AG04449 (cell line): ENCODE measurements at regions not wholly inside any gene's neighbourhood (a gene's known extent, or its start where the extent isn't known, plus 50 kb on each side); places are given as distances from the start of the nearest gene placed in this dataset.

ENCODE experiments used
- CTCF ChIA-PET: fragments of 350-600 bp; formaldehyde crosslinking; extraction: SDS; loops from one replicate; lab custom pipeline; 2021; ENCODE audit warnings: antibody characterized with exemption; lab: Yijun Ruan, JAX
- POLR2A ChIA-PET: fragments of 400-600, 350-600 bp; formaldehyde crosslinking; extraction: SDS; loops from one replicate; lab custom pipeline; 2020; ENCODE audit warnings: antibody characterized with exemption, inconsistent platforms; lab: Yijun Ruan, JAX
- DNase-seq: peaks from one replicate; pipeline ENCODE4 v3.0.0-alpha.2; 2010; ENCODE audit warnings: low read depth, low spot score
- H3K4me3 ChIP-seq: 2 replicates; pipeline ENCODE4 v1.5.1; 2011; ENCODE audit warnings: low read depth, mild to moderate bottlenecking, control low read depth, low read length
- CTCF ChIP-seq: IDR thresholded peaks from one replicate; pipeline ENCODE4 v1.5.1; 2011; ENCODE audit warnings: mild to moderate bottlenecking, moderate library complexity, low read length, control low read depth, inconsistent platforms; ENCODE audit not compliant: insufficient read depth; ENCODE audit errors: missing control alignments

DNA sequence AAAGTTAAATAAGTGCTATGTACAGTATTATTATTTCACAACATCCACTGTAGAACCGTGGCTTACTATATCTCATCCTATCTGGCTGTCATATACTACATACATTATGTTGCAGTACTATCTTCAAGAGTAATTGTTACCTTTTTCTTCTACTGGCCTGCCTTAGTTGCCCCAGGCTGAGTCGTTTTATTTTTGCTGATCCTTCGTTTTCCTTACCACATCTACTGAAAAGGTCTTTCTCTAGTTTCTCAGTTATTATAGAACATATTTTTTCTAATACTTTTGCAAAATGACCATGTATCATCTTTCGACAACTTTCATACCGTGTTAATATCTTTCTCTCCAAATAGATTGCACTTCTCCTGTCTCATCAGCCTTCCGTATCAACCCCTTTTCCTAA, 523.1 kb downstream of the SOX5 start:
- no peak for TF ChIP-seq CTCF
- ChIA-PET CTCF (no interaction called here), POLR2A (no interaction called here)
- DNase-seq: no peak
- H3K4me3 ChIP-seq: no peak overlapping the region

DNA sequence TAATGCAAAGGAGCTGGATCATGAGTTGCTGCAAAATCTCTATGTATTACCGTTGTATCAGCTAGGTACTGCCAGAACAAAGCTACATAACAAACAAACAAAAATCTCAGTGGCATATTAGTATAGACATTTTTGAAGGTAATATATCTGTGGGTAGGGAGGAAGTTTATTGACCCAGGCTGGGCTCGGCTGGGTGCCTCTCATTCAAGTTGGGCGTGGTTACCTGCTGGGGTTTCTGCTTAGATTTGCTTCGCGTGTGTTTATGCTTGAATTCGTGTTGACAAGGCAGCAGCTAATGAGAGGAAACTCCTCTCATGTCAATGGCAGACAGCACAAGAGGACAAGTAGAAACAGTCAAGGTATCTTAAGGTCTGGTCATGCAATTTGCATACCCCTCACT, 520.7 kb downstream of the SOX5 start:
- CTCF ChIA-PET: no interaction called here

GRCh38 chr12:23431006-23431405, 518.5 kb downstream of the SOX5 start:
- ChIA-PET CTCF (no interaction called here), POLR2A (no interaction called here)
- no peak for TF ChIP-seq CTCF
- no peak for DNase-seq
- no peak overlapping the region for H3K4me3 ChIP-seq

More for the DNA sequence above, 520.7 kb downstream of the SOX5 start:
- no peak for DNase-seq
- H3K4me3 ChIP-seq: no peak overlapping the region
- POLR2A ChIA-PET: no interaction called here
- no peak for TF ChIP-seq CTCF

DNA sequence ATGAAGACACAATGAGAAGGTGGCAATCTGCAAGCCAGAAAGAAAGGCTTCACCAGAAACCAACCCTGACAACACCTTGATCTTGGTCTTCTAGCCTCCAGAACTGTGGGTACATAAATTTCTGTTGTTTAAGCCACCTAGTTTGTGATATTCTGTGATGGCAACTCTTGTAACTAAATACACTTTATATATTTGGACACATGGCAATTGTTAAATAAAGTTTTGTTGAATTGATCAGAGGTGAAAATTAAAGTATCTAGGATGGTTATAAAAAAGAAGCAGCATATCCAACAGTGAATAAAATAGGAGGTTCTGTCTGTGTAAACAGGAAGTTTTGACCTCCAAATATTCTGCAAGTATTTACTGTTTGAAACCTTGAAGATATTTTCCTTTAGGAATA, 516.3 kb downstream of the SOX5 start:
- ChIA-PET POLR2A (no interaction called here), CTCF (no interaction called here)
- TF ChIP-seq CTCF: no peak
- H3K4me3 ChIP-seq: no peak overlapping the region
- DNase-seq: no peak

DNA sequence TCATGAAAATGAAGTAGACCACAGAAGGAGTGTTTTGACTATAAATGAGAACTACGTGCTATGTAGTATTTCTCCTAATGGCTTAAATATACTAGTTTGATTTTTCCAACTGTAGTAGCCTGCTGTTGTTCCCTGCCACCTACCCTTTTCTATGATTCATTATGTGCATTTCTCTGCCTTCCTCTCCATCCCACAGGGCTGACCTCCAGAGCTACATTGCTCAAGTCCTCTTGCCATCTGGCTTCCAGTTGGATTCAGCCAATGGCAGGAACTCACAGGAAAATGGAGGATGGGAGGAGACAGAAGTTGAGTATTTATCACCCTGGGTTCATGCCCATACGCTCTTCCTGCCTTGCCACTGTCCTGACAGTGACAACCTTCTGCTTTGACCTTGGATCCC, 515.3 kb downstream of the SOX5 start:
- H3K4me3 ChIP-seq: no peak overlapping the region
- POLR2A ChIA-PET: no interaction called here
- TF ChIP-seq CTCF: no peak
- CTCF ChIA-PET: no interaction called here
- no peak for DNase-seq

DNA sequence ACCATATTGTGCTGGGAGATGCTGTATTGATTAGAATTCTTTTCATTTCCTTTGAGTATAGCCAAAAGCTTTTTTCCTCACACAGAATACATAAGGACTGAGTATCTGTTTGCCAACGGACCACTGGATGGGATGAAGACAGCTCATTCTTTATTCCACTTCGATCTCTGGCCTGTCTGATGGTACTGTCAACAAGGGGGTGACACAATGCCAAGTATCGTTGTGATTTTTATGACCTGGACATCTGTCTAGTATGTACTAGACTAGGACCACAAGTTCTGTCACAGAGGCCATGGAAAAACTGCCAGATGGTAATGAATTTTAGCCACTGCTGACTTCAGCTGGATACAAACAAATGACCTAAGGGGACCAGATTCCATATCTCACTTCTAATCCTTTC, 502.7 kb downstream of the SOX5 start:
- DNase-seq: no peak
- CTCF ChIA-PET: no interaction called here
- no peak overlapping the region for H3K4me3 ChIP-seq
- TF ChIP-seq CTCF: no peak
- POLR2A ChIA-PET: no interaction called here

DNA sequence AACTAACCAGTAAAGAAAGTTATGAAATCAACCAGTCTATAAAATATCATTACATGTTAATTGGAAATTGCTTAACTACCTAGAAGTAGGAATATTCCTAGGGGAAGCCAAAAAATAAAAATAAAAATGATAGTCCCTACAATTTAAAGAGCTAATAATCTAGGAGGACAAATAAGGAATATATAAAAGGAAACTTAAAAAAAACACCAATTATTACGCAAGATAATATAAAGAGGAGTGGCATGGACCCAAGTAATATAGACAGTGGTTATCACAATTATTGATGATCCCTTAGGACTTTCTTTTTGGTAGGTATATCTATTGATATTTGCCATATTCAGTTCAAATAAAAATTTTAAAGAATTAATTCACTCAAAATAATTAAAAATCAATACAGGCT, 498.7 kb downstream of the SOX5 start:
- ChIA-PET CTCF (no interaction called here), POLR2A (no interaction called here)
- no peak for TF ChIP-seq CTCF
- H3K4me3 ChIP-seq: no peak overlapping the region
- DNase-seq: no peak
